Ovary (tissue), 7 donors: ENCODE measurements at regions not wholly inside any gene's neighbourhood (a gene's known extent, or its start where the extent isn't known, plus 50 kb on each side); places are given as distances from the start of the nearest gene placed in this dataset.

Experiments
- DNase-seq, 5 donors: peaks; one replicate each; pipeline ENCODE4 v3.0.0-alpha.2; 2019 to 2020
- H3K27ac ChIP-seq, 2 donors: fragments of 200-600 bp; one replicate each; pipeline versions ENCODE4 v1.5.1 to v1.8.0; 2019 to 2022
- H3K27me3 ChIP-seq: fragments of 200-600 bp; one replicate; pipeline ENCODE4 v1.8.0; 2022
- H3K36me3 ChIP-seq: fragments of 200-600 bp; sonication (generic); one replicate; pipeline ENCODE4 v1.5.1; 2019
- H3K4me1 ChIP-seq: one replicate; pipeline ENCODE4 v1.8.1; 2013; ENCODE audit warnings: mild to moderate bottlenecking, moderate library complexity; ENCODE audit not compliant: insufficient read depth
- H3K4me3 ChIP-seq: fragments of 200-600 bp; sonication (generic); one replicate; pipeline ENCODE4 v1.5.1; 2017
- H3K9me3 ChIP-seq, 2 donors: fragments of 200-600 bp in 1 of 2; sonication (generic) in 1 of 2; one replicate each; pipeline versions ENCODE4 v1.5.1 to v1.8.1; 2013 to 2019; ENCODE audit warnings: mild to moderate bottlenecking in 1 of 2, moderate library complexity in 1 of 2
- EP300 ChIP-seq: sonication (generic); formaldehyde crosslinking; IDR thresholded peaks from one replicate; pipeline ENCODE4 v1.6.1; 2017; ENCODE audit warnings: antibody characterized with exemption
- POLR2A ChIP-seq: fragments of 450-650 bp; IDR thresholded peaks from one replicate; pipeline ENCODE4 v1.6.1; 2017; ENCODE audit warnings: antibody characterized with exemption, mild to moderate bottlenecking, moderate library complexity
- WGBS, 3 donors: extraction: QIAGEN DNeasy Blood & Tissue Kit in 1 of 3; methylation state at CpG; one replicate each; pipeline versions ENCODE4 v1.1.5 to v1.1.7; 2013 to 2017; 5-methylcytosine and 5-hydroxymethylcytosine counted together
- intact Hi-C, 4 donors: fragments of 100-400 bp; cut with DNase I; formaldehyde crosslinking; loops; one replicate each; pipeline versions ENCODE4 v1.11.0 to v1.15.1; 2022 to 2023
- TF ChIP-seq, protein P1 (sequence below), 3 donors: fragments of 450-650 bp in 2 of 3; fragments of 200-600 bp in 1 of 3; IDR thresholded peaks; one replicate each; pipeline versions ENCODE4 v1.5.1 to v1.8.0; 2016 to 2022; ENCODE audit warnings: antibody characterized with exemption in 3 of 3, mild to moderate bottlenecking in 1 of 3
- donor health status: DM: no; HTN: no; CAD: no; lungs with moderate emphysema.
- donor health status: DM: no; HTN: no; CAD: no.
- donor health status: Bipolar disorder and iron deficiency.
- donor health status: DM: no; HTN: no; CAD: no.
- donor health status: DM: yes; HTN: yes; CAD: no.

DNA sequence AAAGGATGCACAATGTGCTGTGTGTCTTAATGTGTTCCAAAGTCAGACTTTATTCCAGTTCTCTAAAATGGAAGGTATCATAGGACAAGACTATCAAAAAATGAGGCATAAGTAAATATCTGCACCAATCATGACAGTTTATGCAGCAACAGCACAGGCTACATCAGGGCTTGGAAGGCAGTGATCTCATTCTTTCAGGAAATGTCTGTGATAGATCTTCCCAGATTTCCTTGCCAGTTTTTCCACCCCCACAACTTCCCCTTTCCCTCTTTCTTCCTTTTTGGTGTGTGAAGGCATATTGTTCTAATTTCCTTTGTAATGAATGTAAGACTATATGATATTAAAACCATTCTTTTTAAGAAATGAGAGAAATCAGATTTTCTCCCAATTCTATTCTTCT is 326.7 kb downstream of the ATP23 start:
- H3K27ac ChIP-seq: no peak overlapping the region
- no peaks in the 10 kb centered on the region for H3K4me1 ChIP-seq
- H3K4me3 ChIP-seq: no peak overlapping the region
- H3K36me3 ChIP-seq: no peaks in the 10 kb centered on the region
- intact Hi-C loops: no loop called here
- no peaks in the 10 kb centered on the region for H3K9me3 ChIP-seq
- peaks cover 2% of the 10 kb centered on the region for H3K27me3 ChIP-seq
- TF ChIP-seq POLR2A (no peak), EP300 (no peak)
- TF ChIP-seq, protein P1, sequence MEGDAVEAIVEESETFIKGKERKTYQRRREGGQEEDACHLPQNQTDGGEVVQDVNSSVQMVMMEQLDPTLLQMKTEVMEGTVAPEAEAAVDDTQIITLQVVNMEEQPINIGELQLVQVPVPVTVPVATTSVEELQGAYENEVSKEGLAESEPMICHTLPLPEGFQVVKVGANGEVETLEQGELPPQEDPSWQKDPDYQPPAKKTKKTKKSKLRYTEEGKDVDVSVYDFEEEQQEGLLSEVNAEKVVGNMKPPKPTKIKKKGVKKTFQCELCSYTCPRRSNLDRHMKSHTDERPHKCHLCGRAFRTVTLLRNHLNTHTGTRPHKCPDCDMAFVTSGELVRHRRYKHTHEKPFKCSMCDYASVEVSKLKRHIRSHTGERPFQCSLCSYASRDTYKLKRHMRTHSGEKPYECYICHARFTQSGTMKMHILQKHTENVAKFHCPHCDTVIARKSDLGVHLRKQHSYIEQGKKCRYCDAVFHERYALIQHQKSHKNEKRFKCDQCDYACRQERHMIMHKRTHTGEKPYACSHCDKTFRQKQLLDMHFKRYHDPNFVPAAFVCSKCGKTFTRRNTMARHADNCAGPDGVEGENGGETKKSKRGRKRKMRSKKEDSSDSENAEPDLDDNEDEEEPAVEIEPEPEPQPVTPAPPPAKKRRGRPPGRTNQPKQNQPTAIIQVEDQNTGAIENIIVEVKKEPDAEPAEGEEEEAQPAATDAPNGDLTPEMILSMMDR (IDR thresholded peaks at IDR 0.05): no peak
- DNase-seq: no peak

DNA sequence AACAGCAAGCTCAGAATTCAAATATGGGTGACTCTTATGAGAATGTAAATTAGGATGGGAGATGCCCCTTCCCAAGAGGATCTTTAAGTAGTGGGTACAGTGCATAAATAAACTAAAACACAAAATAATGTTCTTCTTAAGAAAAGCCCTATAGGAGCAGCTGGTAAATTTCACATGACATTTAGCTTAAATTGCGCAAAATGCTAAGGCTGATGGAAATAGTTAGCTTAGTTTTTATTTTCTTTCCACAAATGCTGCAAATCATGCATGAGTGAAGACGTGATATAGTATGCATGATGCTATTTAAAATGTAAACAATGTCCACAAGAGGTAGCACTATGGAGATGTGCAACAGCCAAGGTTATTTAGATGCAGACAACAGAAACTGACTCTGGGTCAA is 328.1 kb downstream of the ATP23 start:
- intact Hi-C loops: no loop called here
- no peaks in the 10 kb centered on the region for H3K4me1 ChIP-seq
- TF ChIP-seq EP300 (no peak), POLR2A (no peak)
- TF ChIP-seq, protein P1 (IDR thresholded peaks at IDR 0.05): no peak
- DNase-seq: no peak
- no peak overlapping the region for H3K4me3 ChIP-seq
- H3K9me3 ChIP-seq: no peaks in the 10 kb centered on the region
- H3K27me3 ChIP-seq: peaks cover 2% of the 10 kb centered on the region
- H3K36me3 ChIP-seq: no peaks in the 10 kb centered on the region
- WGBS, 3 donors: 74 to 82% (median 75%) methylated on average over 2 of the region's 2 CpGs
- no peak overlapping the region for H3K27ac ChIP-seq

DNA sequence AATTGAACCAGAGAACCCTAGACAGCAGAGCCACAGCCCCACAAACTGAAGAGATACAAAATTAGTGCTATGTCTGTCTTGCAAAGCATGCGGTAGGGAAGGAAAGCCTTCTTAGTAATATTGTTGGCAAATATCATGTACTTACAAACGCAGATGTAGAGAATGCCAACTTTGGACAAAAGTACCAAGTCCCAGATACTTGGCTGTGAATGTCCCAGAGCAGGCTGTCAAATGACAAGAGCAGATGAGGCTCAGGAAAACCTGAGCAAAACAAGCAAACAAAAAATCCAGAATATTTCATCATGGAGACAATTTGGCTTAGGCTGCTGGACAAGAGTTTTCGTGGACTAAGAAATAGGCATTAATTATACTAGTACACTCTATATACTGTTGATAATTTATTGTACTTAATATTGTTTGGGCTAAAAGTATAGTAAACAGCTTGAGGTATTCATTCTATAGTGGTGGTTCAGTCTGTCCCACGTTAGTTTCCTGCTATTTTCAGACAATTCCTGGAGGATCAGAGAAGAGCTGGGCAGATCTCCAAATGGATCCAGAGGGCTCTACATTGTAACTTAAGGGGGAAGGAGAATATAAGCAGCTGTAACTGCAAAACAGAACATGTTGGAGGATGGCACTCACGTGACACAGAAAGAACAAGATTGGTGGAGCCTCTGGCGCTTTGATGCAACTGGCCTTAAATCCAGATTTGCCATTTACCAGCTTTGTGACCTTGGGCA is 329.8 kb downstream of the ATP23 start:
- DNase-seq: no peak
- H3K4me1 ChIP-seq: no peaks in the 10 kb centered on the region
- no peak overlapping the region for H3K27ac ChIP-seq
- H3K9me3 ChIP-seq: no peaks in the 10 kb centered on the region
- no peaks in the 10 kb centered on the region for H3K36me3 ChIP-seq
- intact Hi-C loops: no loop called here
- no peak overlapping the region for H3K4me3 ChIP-seq
- TF ChIP-seq EP300 (no peak), POLR2A (no peak)
- TF ChIP-seq, protein P1 (IDR thresholded peaks at IDR 0.05): no peak
- WGBS, 3 donors: 43 to 48% (median 44%) methylated on average over 6 of the region's 6 CpGs
- peaks cover 2% of the 10 kb centered on the region for H3K27me3 ChIP-seq

DNA sequence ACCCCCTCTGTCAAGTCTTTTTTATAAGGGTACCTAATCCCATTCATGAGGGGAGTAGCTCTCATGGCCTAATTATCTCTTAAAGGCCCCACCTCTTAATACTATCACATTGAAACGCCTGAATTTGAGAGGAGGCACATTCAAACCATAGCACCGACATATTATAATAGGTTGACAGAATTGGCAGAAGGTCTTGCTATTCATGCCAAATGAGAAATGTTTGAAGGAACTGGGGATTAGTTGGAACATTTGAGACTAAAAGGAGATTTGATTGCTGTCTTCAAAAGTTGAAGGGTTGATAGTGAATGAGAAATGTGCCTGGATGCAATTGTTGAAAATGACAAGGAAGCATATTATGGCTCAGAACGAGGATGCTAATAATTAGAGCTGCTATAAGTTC is 331.1 kb downstream of the ATP23 start:
- intact Hi-C loops: no loop called here
- no peak overlapping the region for H3K4me3 ChIP-seq
- H3K36me3 ChIP-seq: no peaks in the 10 kb centered on the region
- H3K4me1 ChIP-seq: no peaks in the 10 kb centered on the region
- no peak overlapping the region for H3K27ac ChIP-seq
- WGBS, 3 donors: 59 to 71% (median 62%) methylated on average over 3 of the region's 3 CpGs
- TF ChIP-seq POLR2A (no peak), EP300 (no peak)
- TF ChIP-seq, protein P1 (IDR thresholded peaks at IDR 0.05): no peak
- no peak for DNase-seq
- no peaks in the 10 kb centered on the region for H3K9me3 ChIP-seq
- H3K27me3 ChIP-seq: no peaks in the 10 kb centered on the region
